ENCODE measurements at regions not wholly inside any gene's neighbourhood (a gene's known extent, or its start where the extent isn't known, plus 50 kb on each side); places are given as distances from the start of the nearest gene placed in this dataset.

GRCh38 chr16:6091021-6091420 lies 993.4 kb upstream of the EEF2KMT start:
- Histone ChIP-seq H3K9me3 (ENCODE audit: control insufficient read depth in 2 of 2, low read length in 2 of 2) (no peaks in the 10 kb centered on the region), H3K27ac (ENCODE audit: low read depth in 2 of 2, low read length in 2 of 2) (no peak overlapping the region), H3K9ac (ENCODE audit: low read depth in 1 of 2, low read length in 2 of 2) (no peak overlapping the region), H3K4me1 (ENCODE audit: control insufficient read depth in 2 of 2, insufficient read depth in 2 of 2, low read length in 2 of 2) (no peaks in the 10 kb centered on the region), H3K36me3 (ENCODE audit: control insufficient read depth in 2 of 2, insufficient read depth in 2 of 2, low read length in 2 of 2) (no peaks in the 10 kb centered on the region), H3K27me3 (ENCODE audit: control insufficient read depth in 2 of 2, insufficient read depth in 2 of 2, low read length in 2 of 2) (no peaks in the 10 kb centered on the region), H3K4me3 (ENCODE audit: low read length in 2 of 2) (no peak overlapping the region)

GRCh38 chr16:6081320-6081976 lies 983.9 kb upstream of the EEF2KMT start:
- Histone ChIP-seq H3K27me3 (ENCODE audit: control insufficient read depth in 2 of 2, insufficient read depth in 2 of 2, low read length in 2 of 2) (no peaks in the 10 kb centered on the region), H3K4me1 (ENCODE audit: control insufficient read depth in 2 of 2, insufficient read depth in 2 of 2, low read length in 2 of 2) (no peaks in the 10 kb centered on the region), H3K27ac (ENCODE audit: low read depth in 2 of 2, low read length in 2 of 2) (no peak overlapping the region)

GRCh38 chr16:6076631-6077030 lies 979.0 kb upstream of the EEF2KMT start:
- H3K4me1 ChIP-seq (ENCODE audit: control insufficient read depth in 2 of 2, insufficient read depth in 2 of 2, low read length in 2 of 2) = no peaks in the 10 kb centered on the region
- H3K36me3 ChIP-seq (ENCODE audit: control insufficient read depth in 2 of 2, insufficient read depth in 2 of 2, low read length in 2 of 2) = no peaks in the 10 kb centered on the region
- H3K4me3 ChIP-seq (ENCODE audit: low read length in 2 of 2) = no peak overlapping the region

More at GRCh38 chr16:6081320-6081976, 983.9 kb upstream of the EEF2KMT start:
- no peak overlapping the region for H3K4me3 ChIP-seq (ENCODE audit: low read length in 2 of 2)
- H3K9me3 ChIP-seq (ENCODE audit: control insufficient read depth in 2 of 2, low read length in 2 of 2) = no peaks in the 10 kb centered on the region
- H3K36me3 ChIP-seq (ENCODE audit: control insufficient read depth in 2 of 2, insufficient read depth in 2 of 2, low read length in 2 of 2) = no peaks in the 10 kb centered on the region
- no peak overlapping the region for H3K9ac ChIP-seq (ENCODE audit: low read depth in 1 of 2, low read length in 2 of 2)

GRCh38 chr16:6068063-6068462 lies 970.5 kb upstream of the EEF2KMT start:
- Histone ChIP-seq H3K4me1 (ENCODE audit: control insufficient read depth in 2 of 2, insufficient read depth in 2 of 2, low read length in 2 of 2) (no peaks in the 10 kb centered on the region), H3K36me3 (ENCODE audit: control insufficient read depth in 2 of 2, insufficient read depth in 2 of 2, low read length in 2 of 2) (no peaks in the 10 kb centered on the region), H3K9ac (ENCODE audit: low read depth in 1 of 2, low read length in 2 of 2) (no peak overlapping the region), H3K9me3 (ENCODE audit: control insufficient read depth in 2 of 2, low read length in 2 of 2) (no peaks in the 10 kb centered on the region), H3K4me3 (ENCODE audit: low read length in 2 of 2) (no peak overlapping the region), H3K27ac (ENCODE audit: low read depth in 2 of 2, low read length in 2 of 2) (no peak overlapping the region), H3K27me3 (ENCODE audit: control insufficient read depth in 2 of 2, insufficient read depth in 2 of 2, low read length in 2 of 2) (no peaks in the 10 kb centered on the region)

More at GRCh38 chr16:6076631-6077030, 979.0 kb upstream of the EEF2KMT start:
- H3K27me3 ChIP-seq (ENCODE audit: control insufficient read depth in 2 of 2, insufficient read depth in 2 of 2, low read length in 2 of 2) = no peaks in the 10 kb centered on the region
- H3K9ac ChIP-seq (ENCODE audit: low read depth in 1 of 2, low read length in 2 of 2) = no peak overlapping the region
- H3K9me3 ChIP-seq (ENCODE audit: control insufficient read depth in 2 of 2, low read length in 2 of 2) = no peaks in the 10 kb centered on the region
- no peak overlapping the region for H3K27ac ChIP-seq (ENCODE audit: low read depth in 2 of 2, low read length in 2 of 2)

GRCh38 chr16:6066652-6067051 lies 969.1 kb upstream of the EEF2KMT start:
- Histone ChIP-seq H3K4me1 (ENCODE audit: control insufficient read depth in 2 of 2, insufficient read depth in 2 of 2, low read length in 2 of 2) (no peaks in the 10 kb centered on the region), H3K9me3 (ENCODE audit: control insufficient read depth in 2 of 2, low read length in 2 of 2) (no peaks in the 10 kb centered on the region), H3K9ac (ENCODE audit: low read depth in 1 of 2, low read length in 2 of 2) (no peak overlapping the region), H3K36me3 (ENCODE audit: control insufficient read depth in 2 of 2, insufficient read depth in 2 of 2, low read length in 2 of 2) (no peaks in the 10 kb centered on the region), H3K27ac (ENCODE audit: low read depth in 2 of 2, low read length in 2 of 2) (no peak overlapping the region), H3K4me3 (ENCODE audit: low read length in 2 of 2) (no peak overlapping the region), H3K27me3 (ENCODE audit: control insufficient read depth in 2 of 2, insufficient read depth in 2 of 2, low read length in 2 of 2) (no peaks in the 10 kb centered on the region)

- no peaks in the 10 kb centered on the region for H3K4me1 ChIP-seq (ENCODE audit: control insufficient read depth in 2 of 2, insufficient read depth in 2 of 2, low read length in 2 of 2)
- no peaks in the 10 kb centered on the region for H3K9me3 ChIP-seq (ENCODE audit: control insufficient read depth in 2 of 2, low read length in 2 of 2)
- no peak overlapping the region for H3K4me3 ChIP-seq (ENCODE audit: low read length in 2 of 2)
- H3K9ac ChIP-seq (ENCODE audit: low read depth in 1 of 2, low read length in 2 of 2) = no peak overlapping the region
- H3K36me3 ChIP-seq (ENCODE audit: control insufficient read depth in 2 of 2, insufficient read depth in 2 of 2, low read length in 2 of 2) = no peaks in the 10 kb centered on the region
- H3K27me3 ChIP-seq (ENCODE audit: control insufficient read depth in 2 of 2, insufficient read depth in 2 of 2, low read length in 2 of 2) = no peaks in the 10 kb centered on the region
- no peak overlapping the region for H3K27ac ChIP-seq (ENCODE audit: low read depth in 2 of 2, low read length in 2 of 2)
Measured at GRCh38 chr16:6063526-6063925, 965.9 kb upstream of the EEF2KMT start.

GRCh38 chr16:6059671-6060070 lies 962.1 kb upstream of the EEF2KMT start:
- no peak overlapping the region for H3K9ac ChIP-seq (ENCODE audit: low read depth in 1 of 2, low read length in 2 of 2)
- no peaks in the 10 kb centered on the region for H3K27me3 ChIP-seq (ENCODE audit: control insufficient read depth in 2 of 2, insufficient read depth in 2 of 2, low read length in 2 of 2)
- H3K4me3 ChIP-seq (ENCODE audit: low read length in 2 of 2) = no peak overlapping the region
- no peak overlapping the region for H3K27ac ChIP-seq (ENCODE audit: low read depth in 2 of 2, low read length in 2 of 2)
- no peaks in the 10 kb centered on the region for H3K9me3 ChIP-seq (ENCODE audit: control insufficient read depth in 2 of 2, low read length in 2 of 2)
- H3K4me1 ChIP-seq (ENCODE audit: control insufficient read depth in 2 of 2, insufficient read depth in 2 of 2, low read length in 2 of 2) = no peaks in the 10 kb centered on the region
- H3K36me3 ChIP-seq (ENCODE audit: control insufficient read depth in 2 of 2, insufficient read depth in 2 of 2, low read length in 2 of 2) = no peaks in the 10 kb centered on the region

- Histone ChIP-seq H3K36me3 (ENCODE audit: control insufficient read depth in 2 of 2, insufficient read depth in 2 of 2, low read length in 2 of 2) (no peaks in the 10 kb centered on the region), H3K27me3 (ENCODE audit: control insufficient read depth in 2 of 2, insufficient read depth in 2 of 2, low read length in 2 of 2) (no peaks in the 10 kb centered on the region), H3K9me3 (ENCODE audit: control insufficient read depth in 2 of 2, low read length in 2 of 2) (no peaks in the 10 kb centered on the region), H3K9ac (ENCODE audit: low read depth in 1 of 2, low read length in 2 of 2) (no peak overlapping the region), H3K4me1 (ENCODE audit: control insufficient read depth in 2 of 2, insufficient read depth in 2 of 2, low read length in 2 of 2) (no peaks in the 10 kb centered on the region), H3K27ac (ENCODE audit: low read depth in 2 of 2, low read length in 2 of 2) (no peak overlapping the region), H3K4me3 (ENCODE audit: low read length in 2 of 2) (no peak overlapping the region)
Measured at GRCh38 chr16:6057821-6058220, 960.2 kb upstream of the EEF2KMT start.

GRCh38 chr16:6048017-6048416 lies 950.4 kb upstream of the EEF2KMT start:
- no peaks in the 10 kb centered on the region for H3K4me1 ChIP-seq (ENCODE audit: control insufficient read depth in 2 of 2, insufficient read depth in 2 of 2, low read length in 2 of 2)
- H3K9me3 ChIP-seq (ENCODE audit: control insufficient read depth in 2 of 2, low read length in 2 of 2) = no peaks in the 10 kb centered on the region
- no peak overlapping the region for H3K27ac ChIP-seq (ENCODE audit: low read depth in 2 of 2, low read length in 2 of 2)
- H3K27me3 ChIP-seq (ENCODE audit: control insufficient read depth in 2 of 2, insufficient read depth in 2 of 2, low read length in 2 of 2) = no peaks in the 10 kb centered on the region
- no peak overlapping the region for H3K9ac ChIP-seq (ENCODE audit: low read depth in 1 of 2, low read length in 2 of 2)
- H3K4me3 ChIP-seq (ENCODE audit: low read length in 2 of 2) = no peak overlapping the region
- no peaks in the 10 kb centered on the region for H3K36me3 ChIP-seq (ENCODE audit: control insufficient read depth in 2 of 2, insufficient read depth in 2 of 2, low read length in 2 of 2)

- H3K27ac ChIP-seq (ENCODE audit: low read depth in 2 of 2, low read length in 2 of 2) = no peak overlapping the region
- no peak overlapping the region for H3K9ac ChIP-seq (ENCODE audit: low read depth in 1 of 2, low read length in 2 of 2)
- H3K4me1 ChIP-seq (ENCODE audit: control insufficient read depth in 2 of 2, insufficient read depth in 2 of 2, low read length in 2 of 2) = no peaks in the 10 kb centered on the region
- no peaks in the 10 kb centered on the region for H3K27me3 ChIP-seq (ENCODE audit: control insufficient read depth in 2 of 2, insufficient read depth in 2 of 2, low read length in 2 of 2)
- no peak overlapping the region for H3K4me3 ChIP-seq (ENCODE audit: low read length in 2 of 2)
- no peaks in the 10 kb centered on the region for H3K36me3 ChIP-seq (ENCODE audit: control insufficient read depth in 2 of 2, insufficient read depth in 2 of 2, low read length in 2 of 2)
- no peaks in the 10 kb centered on the region for H3K9me3 ChIP-seq (ENCODE audit: control insufficient read depth in 2 of 2, low read length in 2 of 2)
Measured at GRCh38 chr16:6047325-6047724, 949.7 kb upstream of the EEF2KMT start.
